Germinal center (tissue), 1 donor: ENCODE measurements at regions not wholly inside any gene's neighbourhood (a gene's known extent, or its start where the extent isn't known, plus 50 kb on each side); places are given as distances from the start of the nearest gene placed in this dataset.

Experiments used
- DNase-seq: peaks from one replicate; pipeline ENCODE4 v3.0.0; 2012; ENCODE audit warnings: mixed read lengths, low spot score

DNA sequence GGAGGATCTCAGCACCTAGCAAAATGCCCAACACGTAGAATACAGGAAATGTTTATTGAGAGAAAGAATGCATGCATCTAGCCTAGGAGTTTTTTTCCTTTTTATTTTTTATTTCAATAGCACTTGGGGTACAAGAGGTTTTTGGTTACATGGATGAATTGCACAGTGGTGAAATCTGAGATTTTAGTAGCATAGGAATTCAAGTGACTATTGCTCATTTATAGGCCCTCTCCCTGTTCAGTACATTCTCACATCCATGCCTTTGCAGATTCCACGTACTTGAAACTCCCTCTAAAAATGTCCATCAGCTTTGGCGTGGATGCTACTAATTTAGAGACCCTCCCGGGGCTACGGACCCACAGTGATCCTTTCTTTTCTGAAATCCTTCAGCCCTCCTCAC is 61.7 kb upstream of the PIAS1 start:
- DNase-seq: no peak

DNA sequence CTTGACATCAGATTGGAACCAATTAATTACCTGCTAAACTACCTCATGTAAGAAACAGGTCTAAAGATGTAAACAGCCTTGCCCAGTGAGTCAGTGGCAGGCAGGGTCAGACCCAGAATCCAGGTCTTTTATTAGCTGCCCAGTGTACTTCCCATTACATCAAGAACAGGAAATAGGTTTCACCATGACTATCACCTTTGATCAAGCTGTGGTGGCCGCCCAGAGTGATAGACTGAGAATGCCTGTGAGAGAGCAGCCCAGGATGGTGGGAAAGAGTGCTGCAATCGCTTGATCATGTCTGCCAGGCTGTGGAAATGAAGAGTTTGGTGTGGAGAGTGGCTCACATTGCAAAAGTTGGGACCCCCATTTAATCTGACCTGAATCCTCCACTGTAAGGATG is 61.3 kb upstream of the PIAS1 start:
- no peak for DNase-seq

DNA sequence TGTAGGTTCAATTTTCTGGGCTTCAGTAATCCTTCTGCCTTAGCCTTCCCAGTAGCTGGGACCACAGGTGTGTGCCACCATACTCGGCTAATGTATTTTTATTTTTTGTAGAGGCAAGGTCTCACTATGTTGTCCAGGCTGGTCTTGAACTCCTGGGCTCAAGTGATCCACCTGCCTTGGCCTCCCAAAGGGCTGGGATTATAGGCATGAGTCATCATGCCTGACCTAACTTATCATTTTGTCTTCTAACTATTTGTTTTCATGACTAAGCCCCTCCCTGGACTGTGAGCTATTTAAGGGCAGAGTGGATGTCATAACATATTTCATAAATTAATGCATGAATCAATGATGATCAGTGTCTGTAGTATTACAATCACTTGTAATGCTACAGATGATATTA is 56.1 kb upstream of the PIAS1 start:
- DNase-seq: no peak

DNA sequence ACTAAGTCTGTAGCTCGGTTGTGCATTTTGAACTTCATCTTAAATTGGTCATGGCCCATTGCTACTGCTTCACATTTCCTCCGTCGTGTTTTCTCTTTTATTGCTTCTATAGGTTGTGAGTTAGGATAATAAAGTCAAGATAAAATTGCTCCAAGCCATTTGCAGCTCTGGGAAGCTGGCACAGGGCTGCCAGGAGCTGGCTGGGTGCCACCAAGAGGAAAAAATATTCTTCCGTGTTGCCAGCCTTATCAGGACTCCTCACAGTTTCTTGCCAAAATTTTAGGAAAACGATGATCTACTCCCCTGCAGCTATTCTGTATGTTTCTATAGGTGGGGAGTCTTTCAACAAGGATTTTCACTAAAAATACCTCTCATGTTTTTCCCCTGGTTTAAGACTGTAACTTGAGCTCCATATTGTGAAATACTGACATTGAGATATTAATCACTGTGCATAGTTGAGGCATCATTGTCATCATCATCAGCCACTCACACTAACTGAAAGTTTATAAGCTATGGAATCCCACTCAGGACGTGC is 55.4 kb upstream of the PIAS1 start:
- DNase-seq: no peak

DNA sequence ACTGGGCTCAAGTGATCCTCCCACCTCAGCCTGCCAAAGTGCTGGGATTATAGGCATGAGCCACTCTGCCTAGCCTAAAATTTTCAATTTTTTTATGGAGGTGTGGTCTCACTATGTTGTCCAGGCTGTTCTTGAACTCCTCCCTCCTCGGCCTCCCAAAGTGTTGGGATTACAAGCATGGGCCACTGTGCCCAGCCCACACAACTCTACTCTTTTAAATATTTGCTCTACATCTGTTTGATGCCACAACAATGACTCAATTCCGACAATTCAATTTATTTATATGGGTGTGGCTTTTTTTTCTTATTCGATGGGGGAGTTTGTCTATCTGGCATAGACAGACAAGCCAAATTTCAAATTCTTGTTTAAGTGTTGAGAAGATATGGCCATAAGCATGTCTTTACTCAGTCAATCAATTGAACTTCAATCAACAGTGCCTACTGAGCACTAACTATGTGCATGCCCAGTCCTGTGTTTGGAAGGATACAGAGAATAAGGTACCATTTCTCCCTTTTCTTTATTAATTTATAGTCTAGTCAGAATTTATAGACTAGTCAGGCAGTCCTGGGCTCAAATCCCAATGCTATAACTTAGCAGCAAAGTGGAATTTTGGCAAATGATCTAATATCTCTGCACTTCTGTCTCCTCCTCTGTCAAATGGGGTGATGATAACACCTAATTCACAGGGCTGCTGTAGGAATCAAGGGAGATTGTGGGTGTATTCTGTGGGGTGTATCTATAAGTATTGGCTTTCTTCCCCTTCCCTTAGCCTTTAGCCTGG is 54.6 kb upstream of the PIAS1 start:
- no peak for DNase-seq

DNA sequence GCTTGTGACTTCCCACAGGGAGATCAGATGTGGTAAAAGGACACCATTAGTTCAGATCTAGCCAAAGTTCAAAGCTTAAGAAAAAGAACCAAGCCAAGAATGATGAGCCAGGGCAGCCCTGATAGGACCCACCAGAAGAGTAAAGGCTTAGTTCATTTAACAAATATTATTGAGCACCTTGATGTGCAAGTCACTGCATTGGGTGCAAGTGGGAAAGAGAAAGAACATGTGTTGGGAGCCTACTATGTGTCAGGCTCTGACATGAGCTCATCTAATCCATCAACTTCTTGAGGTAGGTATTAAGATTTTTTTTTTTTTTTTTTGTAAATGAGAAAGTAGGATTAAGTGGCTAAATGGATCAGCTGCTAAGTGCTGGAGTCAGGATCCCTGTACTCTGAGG is 53.4 kb upstream of the PIAS1 start:
- DNase-seq: no peak

DNA sequence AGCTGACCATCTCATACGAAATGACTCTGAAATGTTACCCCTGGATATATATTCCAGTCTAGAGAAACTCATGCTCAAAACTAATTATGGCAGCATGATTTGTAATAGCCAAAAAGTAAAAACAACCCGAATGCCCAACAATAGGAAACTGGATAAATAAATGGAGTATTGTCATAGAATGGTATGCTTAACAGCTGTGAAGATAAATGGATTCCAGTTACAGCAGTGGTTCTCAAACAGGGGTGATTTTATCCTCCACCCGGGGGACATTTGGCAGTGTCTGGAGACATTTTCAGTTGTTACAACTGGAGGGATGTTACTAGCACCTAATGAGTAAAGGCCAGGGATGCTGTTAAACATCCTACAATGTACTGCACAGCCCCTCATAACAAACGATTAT is 52.3 kb upstream of the PIAS1 start:
- DNase-seq: no peak

DNA sequence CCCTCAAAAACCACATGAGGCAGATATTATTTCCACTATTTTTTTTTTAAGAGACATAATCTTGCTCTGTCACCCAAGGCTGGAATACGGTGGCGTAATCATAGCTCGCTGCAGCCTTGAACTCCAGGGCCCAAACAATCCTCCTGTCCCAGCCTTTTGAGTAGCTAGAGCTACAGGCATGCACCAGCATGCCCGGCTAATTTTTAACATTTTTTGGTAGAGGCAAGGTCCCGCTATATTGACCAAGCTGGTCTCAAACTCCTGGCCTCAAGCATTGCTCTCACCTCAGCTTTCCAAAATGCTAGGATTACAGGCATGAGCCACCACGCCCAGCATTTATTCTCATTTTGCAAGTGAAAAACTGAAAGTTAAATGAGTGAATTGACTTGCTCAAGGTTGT is 50.8 kb upstream of the PIAS1 start:
- DNase-seq: no peak
